Suprapubic skin (tissue), 4 donors: ENCODE measurements at regions not wholly inside any gene's neighbourhood (a gene's known extent, or its start where the extent isn't known, plus 50 kb on each side); places are given as distances from the start of the nearest gene placed in this dataset.

Experiments
- CTCF ChIP-seq, 2 donors: fragments of 200-600 bp in 1 of 2; fragments of 450-650 bp in 1 of 2; sonication (generic) in 1 of 2; IDR thresholded peaks; one replicate each; pipeline ENCODE4 v1.5.1; 2016 to 2019; ENCODE audit warnings: antibody characterized with exemption in 2 of 2, mild to moderate bottlenecking in 1 of 2, moderate library complexity in 1 of 2
- EP300 ChIP-seq: sonication (generic); formaldehyde crosslinking; IDR thresholded peaks from one replicate; pipeline ENCODE4 v1.6.1; 2017; ENCODE audit warnings: antibody characterized with exemption
- POLR2A ChIP-seq, 2 donors: fragments of 450-650 bp; IDR thresholded peaks; one replicate each; pipeline ENCODE4 v1.6.1; 2017; ENCODE audit warnings: antibody characterized with exemption in 2 of 2, mild to moderate bottlenecking in 2 of 2, moderate library complexity in 2 of 2
- POLR2AphosphoS5 ChIP-seq, 3 donors: sonication (generic); formaldehyde crosslinking; IDR thresholded peaks; one replicate each; pipeline ENCODE4 v1.6.1; 2017; ENCODE audit warnings: antibody characterized with exemption in 3 of 3

- TF ChIP-seq CTCF (IDR thresholded peaks at IDR 0.05), result no peak
- TF ChIP-seq POLR2AphosphoS5 (IDR thresholded peaks at IDR 0.05), result no peak
- TF ChIP-seq POLR2A (IDR thresholded peaks at IDR 0.05), result no peak
- no peak for TF ChIP-seq EP300
Measured at GRCh38 chr11:113562576-113562975, 87.4 kb upstream of the DRD2 start.
